ENCODE measurements at regions not wholly inside any gene's neighbourhood (a gene's known extent, or its start where the extent isn't known, plus 50 kb on each side); places are given as distances from the start of the nearest gene placed in this dataset.

DNA sequence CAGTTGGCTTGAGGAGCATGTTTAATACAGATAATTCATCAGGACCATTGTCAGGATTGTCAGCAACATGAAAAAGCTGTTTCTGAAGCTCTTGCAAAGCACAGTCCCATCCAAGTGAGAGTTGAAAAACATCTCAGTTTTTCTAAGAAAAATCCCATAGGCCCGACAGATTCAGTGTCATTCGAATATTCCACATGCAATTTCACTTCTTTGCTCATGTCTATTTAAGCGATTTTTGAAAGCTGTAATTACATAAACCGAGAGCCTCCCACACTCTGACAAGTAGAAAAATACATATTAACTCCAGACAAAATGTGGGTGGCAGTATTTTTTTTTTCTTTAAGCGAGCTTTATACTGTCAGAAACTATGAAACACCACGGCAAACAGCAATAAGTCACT, 134.7 kb upstream of the GALNT5 start:
- Histone ChIP-seq H3K4me1 (ENCODE audit: control insufficient read depth, low read length) (no peaks in the 10 kb centered on the region), H3K36me3 (ENCODE audit: control insufficient read depth, low read length) (no peaks in the 10 kb centered on the region), H3K4me2 (ENCODE audit: low read length) (no peak overlapping the region), H3K9me3 (ENCODE audit: control insufficient read depth, insufficient read depth, low read length) (no peaks in the 10 kb centered on the region), H3K9me2 (replicated peaks; ENCODE audit: control insufficient read depth, low read length) (no peaks in the 10 kb centered on the region), H3K27ac (ENCODE audit: low read depth, low read length) (no peak overlapping the region), H3K79me2 (ENCODE audit: control insufficient read depth, low read length) (no peaks in the 10 kb centered on the region), H3K27me3 (ENCODE audit: control insufficient read depth, low read length) (no peaks in the 10 kb centered on the region; the same call in 1 of the 2 replicates), H3F3A (ENCODE audit: control insufficient read depth, insufficient read depth) (no peaks in the 10 kb centered on the region), H3K4me3 (ENCODE audit: low read length) (no peak overlapping the region), H4K20me1 (ENCODE audit: control insufficient read depth, insufficient read depth, low read depth, low read length) (no peaks in the 10 kb centered on the region)
- TF ChIP-seq EZH2phosphoT487 (IDR thresholded peaks at IDR 0.05; ENCODE audit: borderline replicate concordance, low read length): no peak
- TF ChIP-seq, protein P1, sequence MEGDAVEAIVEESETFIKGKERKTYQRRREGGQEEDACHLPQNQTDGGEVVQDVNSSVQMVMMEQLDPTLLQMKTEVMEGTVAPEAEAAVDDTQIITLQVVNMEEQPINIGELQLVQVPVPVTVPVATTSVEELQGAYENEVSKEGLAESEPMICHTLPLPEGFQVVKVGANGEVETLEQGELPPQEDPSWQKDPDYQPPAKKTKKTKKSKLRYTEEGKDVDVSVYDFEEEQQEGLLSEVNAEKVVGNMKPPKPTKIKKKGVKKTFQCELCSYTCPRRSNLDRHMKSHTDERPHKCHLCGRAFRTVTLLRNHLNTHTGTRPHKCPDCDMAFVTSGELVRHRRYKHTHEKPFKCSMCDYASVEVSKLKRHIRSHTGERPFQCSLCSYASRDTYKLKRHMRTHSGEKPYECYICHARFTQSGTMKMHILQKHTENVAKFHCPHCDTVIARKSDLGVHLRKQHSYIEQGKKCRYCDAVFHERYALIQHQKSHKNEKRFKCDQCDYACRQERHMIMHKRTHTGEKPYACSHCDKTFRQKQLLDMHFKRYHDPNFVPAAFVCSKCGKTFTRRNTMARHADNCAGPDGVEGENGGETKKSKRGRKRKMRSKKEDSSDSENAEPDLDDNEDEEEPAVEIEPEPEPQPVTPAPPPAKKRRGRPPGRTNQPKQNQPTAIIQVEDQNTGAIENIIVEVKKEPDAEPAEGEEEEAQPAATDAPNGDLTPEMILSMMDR (IDR thresholded peaks at IDR 0.05; ENCODE audit: low read depth, low read length, poor library complexity, severe bottlenecking): no peak

DNA sequence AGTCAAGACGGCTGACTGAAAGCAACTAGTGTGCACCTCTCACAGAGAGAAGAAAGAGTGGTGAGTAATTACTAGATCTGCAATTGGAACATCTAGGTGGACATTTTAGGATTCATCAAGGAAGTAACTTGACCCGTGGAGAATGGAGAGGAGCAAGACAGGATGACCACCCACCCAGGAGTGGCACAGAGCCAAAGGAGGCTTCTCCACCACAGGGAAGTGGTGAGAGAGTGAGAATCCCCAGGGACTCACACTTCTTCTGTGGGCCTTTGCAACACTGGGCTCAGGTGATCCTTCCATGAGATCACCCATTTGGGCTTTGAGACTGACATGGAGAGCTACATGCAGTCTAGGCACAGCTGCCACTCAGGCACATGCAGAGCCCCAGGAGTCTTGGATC, 132.8 kb upstream of the GALNT5 start:
- no peaks in the 10 kb centered on the region for H3K9me3 ChIP-seq (ENCODE audit: control insufficient read depth, insufficient read depth, low read length)

DNA sequence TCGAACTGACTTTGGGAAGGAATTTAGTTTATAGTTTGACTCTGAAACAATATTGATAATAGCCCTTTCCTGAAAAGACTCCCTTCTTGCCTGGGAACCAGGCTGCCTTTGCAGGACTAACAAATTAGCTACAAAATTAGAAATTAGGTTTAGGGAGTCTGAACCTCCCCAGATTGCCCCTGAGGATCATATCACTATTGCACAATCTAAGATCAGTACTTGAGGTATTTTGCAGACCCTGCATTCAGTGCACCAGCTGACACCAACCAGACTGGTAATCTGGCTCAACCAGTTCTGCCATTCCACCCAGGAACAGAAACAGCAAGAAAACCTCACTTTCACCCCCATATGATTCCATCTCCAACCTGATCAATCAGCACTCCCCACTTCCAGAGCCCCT, 131.8 kb upstream of the GALNT5 start:
- no peak overlapping the region for H3K4me3 ChIP-seq (ENCODE audit: low read length)
- no peak overlapping the region for H3K4me2 ChIP-seq (ENCODE audit: low read length)
- H3K36me3 ChIP-seq (ENCODE audit: control insufficient read depth, low read length): no peaks in the 10 kb centered on the region
- H3K27ac ChIP-seq (ENCODE audit: low read depth, low read length): no peak overlapping the region
- H4K20me1 ChIP-seq (ENCODE audit: control insufficient read depth, insufficient read depth, low read depth, low read length): no peaks in the 10 kb centered on the region
- H3K79me2 ChIP-seq (ENCODE audit: control insufficient read depth, low read length): no peaks in the 10 kb centered on the region
- no peaks in the 10 kb centered on the region for H3K4me1 ChIP-seq (ENCODE audit: control insufficient read depth, low read length)
- TF ChIP-seq EZH2phosphoT487 (IDR thresholded peaks at IDR 0.05; ENCODE audit: borderline replicate concordance, low read length): no peak
- TF ChIP-seq, protein P1 (IDR thresholded peaks at IDR 0.05; ENCODE audit: low read depth, low read length, poor library complexity, severe bottlenecking): no peak
- no peaks in the 10 kb centered on the region; the same call in 1 of the 2 replicates for H3K27me3 ChIP-seq (ENCODE audit: control insufficient read depth, low read length)
- H3K9me3 ChIP-seq (ENCODE audit: control insufficient read depth, insufficient read depth, low read length): no peaks in the 10 kb centered on the region
- no peaks in the 10 kb centered on the region for H3K9me2 ChIP-seq (replicated peaks; ENCODE audit: control insufficient read depth, low read length)
- H3F3A ChIP-seq (ENCODE audit: control insufficient read depth, insufficient read depth): no peaks in the 10 kb centered on the region

More for the DNA sequence above, 132.8 kb upstream of the GALNT5 start:
- Histone ChIP-seq H3K27me3 (ENCODE audit: control insufficient read depth, low read length) (no peaks in the 10 kb centered on the region; the same call in 1 of the 2 replicates), H3K4me3 (ENCODE audit: low read length) (no peak overlapping the region), H3F3A (ENCODE audit: control insufficient read depth, insufficient read depth) (no peaks in the 10 kb centered on the region), H3K36me3 (ENCODE audit: control insufficient read depth, low read length) (no peaks in the 10 kb centered on the region), H3K4me1 (ENCODE audit: control insufficient read depth, low read length) (no peaks in the 10 kb centered on the region), H4K20me1 (ENCODE audit: control insufficient read depth, insufficient read depth, low read depth, low read length) (no peaks in the 10 kb centered on the region), H3K79me2 (ENCODE audit: control insufficient read depth, low read length) (no peaks in the 10 kb centered on the region), H3K4me2 (ENCODE audit: low read length) (no peak overlapping the region), H3K9me2 (replicated peaks; ENCODE audit: control insufficient read depth, low read length) (no peaks in the 10 kb centered on the region), H3K27ac (ENCODE audit: low read depth, low read length) (no peak overlapping the region)
- no peak for TF ChIP-seq EZH2phosphoT487 (IDR thresholded peaks at IDR 0.05; ENCODE audit: borderline replicate concordance, low read length)
- TF ChIP-seq, protein P1 (IDR thresholded peaks at IDR 0.05; ENCODE audit: low read depth, low read length, poor library complexity, severe bottlenecking): no peak

Measured in DOHH2 (cell line).